Neuronal stem cell (in vitro differentiated cells): ENCODE measurements at regions not wholly inside any gene's neighbourhood (a gene's known extent, or its start where the extent isn't known, plus 50 kb on each side); places are given as distances from the start of the nearest gene placed in this dataset.

ENCODE experiments used
- DNase-seq: peaks from one replicate; pipeline ENCODE4 v3.0.0-alpha.2; 2013; ENCODE audit warnings: low spot score
- H2AFZ ChIP-seq: one replicate; pipeline ENCODE4 v1.6.1; 2013; ENCODE audit warnings: mild to moderate bottlenecking, low read length, inconsistent platforms
- H2AK5ac ChIP-seq: 2 replicates; pipeline ENCODE4 v1.6.1; 2013; ENCODE audit warnings: low read depth, mild to moderate bottlenecking, inconsistent platforms, low read length, moderate library complexity, mixed read lengths
- H2BK120ac ChIP-seq: 2 replicates; pipeline ENCODE4 v1.6.1; 2013; ENCODE audit warnings: low read depth, mild to moderate bottlenecking, inconsistent platforms, low read length, moderate library complexity, mixed read lengths
- H2BK12ac ChIP-seq: one replicate; pipeline ENCODE4 v1.6.1; 2013; ENCODE audit warnings: low read length, inconsistent platforms
- H2BK15ac ChIP-seq: 2 replicates; pipeline ENCODE4 v1.6.1; 2013; ENCODE audit warnings: mild to moderate bottlenecking, low read length, inconsistent platforms, mixed read lengths
- H2BK5ac ChIP-seq: one replicate; pipeline ENCODE4 v1.6.1; 2013; ENCODE audit warnings: inconsistent platforms, mild to moderate bottlenecking, low read length, moderate library complexity
- H3K14ac ChIP-seq: one replicate; pipeline ENCODE4 v1.6.1; 2013; ENCODE audit warnings: low read length, inconsistent platforms
- H3K18ac ChIP-seq: 2 replicates; pipeline ENCODE4 v1.6.1; 2013; ENCODE audit warnings: low read length, inconsistent platforms
- H3K23ac ChIP-seq: 2 replicates; pipeline ENCODE4 v1.6.1; 2013; ENCODE audit warnings: low read depth, mild to moderate bottlenecking, mixed read lengths, low read length, inconsistent platforms; ENCODE audit not compliant: poor library complexity
- H3K27ac ChIP-seq: replicated peaks from 3 replicates; pipeline ENCODE4 v1.5.1; 2013; ENCODE audit warnings: low read length, inconsistent platforms
- H3K27me3 ChIP-seq, 3 experiments: 2 replicates each; pipeline ENCODE4 v1.6.1; 2013; ENCODE audit warnings: low read length in 3 of 3, mild to moderate bottlenecking in 2 of 3, inconsistent platforms in 1 of 3, low read depth in 1 of 3, mixed read lengths in 1 of 3, moderate library complexity in 1 of 3; ENCODE audit not compliant: control insufficient read depth in 3 of 3, insufficient read depth in 3 of 3
- H3K36me3 ChIP-seq, 2 donors: replicated peaks in 1 of 2; 2 replicates each; pipeline ENCODE4 v1.6.1; 2013; ENCODE audit warnings: low read length in 2 of 2; ENCODE audit not compliant: control insufficient read depth in 2 of 2, insufficient read depth in 2 of 2
- H3K4ac ChIP-seq: 2 replicates; pipeline ENCODE4 v1.6.1; 2013; ENCODE audit warnings: inconsistent platforms, mild to moderate bottlenecking, low read length, moderate library complexity
- H3K4me1 ChIP-seq, 2 donors: 1 replicate in 1 of 2; 2 replicates in 1 of 2; pipeline ENCODE4 v1.6.1; 2013; ENCODE audit warnings: low read length in 2 of 2, low read depth in 1 of 2; ENCODE audit not compliant: control insufficient read depth in 2 of 2, insufficient read depth in 1 of 2
- H3K4me2 ChIP-seq: one replicate; pipeline ENCODE4 v1.6.1; 2013; ENCODE audit warnings: mild to moderate bottlenecking, low read length, inconsistent platforms; ENCODE audit not compliant: insufficient read depth, poor library complexity, severe bottlenecking
- H3K4me3 ChIP-seq, 2 donors: 2 replicates each; pipeline ENCODE4 v1.5.1; 2013; ENCODE audit warnings: low read length in 2 of 2, mild to moderate bottlenecking in 2 of 2, inconsistent platforms in 1 of 2, moderate library complexity in 1 of 2
- H3K79me1 ChIP-seq: one replicate; pipeline ENCODE4 v1.6.1; 2013; ENCODE audit warnings: low read depth, mild to moderate bottlenecking, inconsistent platforms, low read length, moderate library complexity
- H3K9ac ChIP-seq: one replicate; pipeline ENCODE4 v1.6.1; 2013; ENCODE audit warnings: mild to moderate bottlenecking, low read depth, low read length, inconsistent platforms; ENCODE audit not compliant: poor library complexity
- H3K9me3 ChIP-seq, 2 donors: replicated peaks in 1 of 2; 2 replicates each; pipeline versions ENCODE3 to v1.6.1; 2013; ENCODE audit warnings: low read length in 2 of 2, mild to moderate bottlenecking in 2 of 2, inconsistent platforms in 1 of 2, low read depth in 1 of 2, mixed read lengths in 1 of 2, moderate library complexity in 1 of 2; ENCODE audit not compliant: control insufficient read depth in 2 of 2, insufficient read depth in 1 of 2
- H4K8ac ChIP-seq: one replicate; pipeline ENCODE4 v1.6.1; 2013; ENCODE audit warnings: low read depth, mild to moderate bottlenecking, inconsistent platforms, low read length, moderate library complexity
- H4K91ac ChIP-seq: one replicate; pipeline ENCODE4 v1.6.1; 2013; ENCODE audit warnings: low read length, low read depth, mild to moderate bottlenecking, inconsistent platforms; ENCODE audit not compliant: poor library complexity
- WGBS, 2 donors: extraction: QIAGEN DNeasy Blood & Tissue Kit; methylation state at CpG; one replicate each; pipeline ENCODE4 v1.1.7; 2013; ENCODE audit warnings: missing lambda C conversion rate in 2 of 2, mixed read lengths in 1 of 2; ENCODE audit not compliant: insufficient read length in 2 of 2, insufficient replicate concordance in 1 of 2; ENCODE audit errors: extremely low coverage in 2 of 2; 5-methylcytosine and 5-hydroxymethylcytosine counted together

DNA sequence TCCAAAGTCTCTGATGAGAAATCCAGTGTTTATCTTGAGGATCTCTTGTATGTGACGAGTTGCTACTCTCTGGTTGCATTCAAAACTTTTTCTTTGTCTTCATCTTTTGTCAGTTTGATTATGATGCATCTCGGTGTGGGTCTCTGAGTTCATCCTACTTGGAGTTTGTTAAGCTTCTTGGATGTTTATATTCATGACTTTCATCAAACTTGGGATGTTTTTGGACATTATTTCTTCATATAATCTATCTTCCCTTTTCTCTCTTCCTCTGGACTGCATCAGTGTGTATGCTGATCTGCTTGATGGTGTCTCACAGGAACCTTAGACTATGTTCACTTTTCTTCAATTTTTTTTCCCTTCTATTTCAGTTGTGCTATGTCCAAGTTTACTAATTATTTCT, 320.4 kb downstream of the TLE3 start:
- Histone ChIP-seq H2AFZ (no peak overlapping the region), H3K27me3 (no peaks in the 10 kb centered on the region), H2BK120ac (no peak overlapping the region), H2BK15ac (no peak overlapping the region), H3K79me1 (no peaks in the 10 kb centered on the region), H3K4me2 (no peak overlapping the region), H4K8ac (no peak overlapping the region), H3K14ac (no peak overlapping the region), H3K23ac (no peak overlapping the region), H4K91ac (no peak overlapping the region), H3K27ac (no peak overlapping the region), H3K4me3 (no peak overlapping the region), H2BK5ac (no peak overlapping the region), H3K18ac (no peak overlapping the region), H3K4me1 (peaks cover 0 to 2% of the 10 kb centered on the region in 2 donors), H3K36me3 (no peaks in the 10 kb centered on the region), H3K9me3 (peaks cover 0 to 2% of the 10 kb centered on the region in 2 donors), H2BK12ac (no peak overlapping the region), H2AK5ac (no peak overlapping the region), H3K4ac (no peak overlapping the region), H3K9ac (no peak overlapping the region)
- no CpG with 5 or more reads among the region's 2 CpGs for WGBS, 2 donors
- DNase-seq = no peak

DNA sequence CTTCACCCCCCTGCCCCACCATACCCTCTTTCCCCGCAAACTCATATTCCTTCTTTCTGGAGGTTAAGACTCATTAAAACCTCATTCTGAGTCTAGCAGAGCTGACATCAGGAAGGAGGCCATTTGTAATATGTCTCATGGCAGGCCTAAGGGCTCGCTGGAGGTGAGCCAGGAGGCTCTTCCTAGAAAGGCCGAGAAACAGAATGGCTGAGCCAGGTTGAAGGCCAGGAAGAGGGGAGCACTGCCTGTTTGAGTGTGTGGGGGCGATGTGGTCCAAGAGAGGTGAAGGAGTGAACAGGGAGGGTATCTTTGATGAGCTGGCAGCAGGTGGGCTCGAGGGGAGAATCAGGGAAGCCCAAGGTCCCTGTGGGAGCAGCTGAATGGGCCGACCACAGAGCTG, 317.3 kb downstream of the TLE3 start:
- Histone ChIP-seq H3K27ac (no peak overlapping the region), H2BK5ac (no peak overlapping the region), H3K4ac (no peak overlapping the region), H3K23ac (no peak overlapping the region), H4K91ac (no peak overlapping the region), H2AFZ (no peak overlapping the region), H3K9ac (no peak overlapping the region), H2BK120ac (no peak overlapping the region), H2BK12ac (peak overlapping the region; percentile 47), H2BK15ac (no peak overlapping the region), H3K14ac (no peak overlapping the region), H3K18ac (no peak overlapping the region), H2AK5ac (no peak overlapping the region), H3K9me3 (peaks cover 0 to 2% of the 10 kb centered on the region in 2 donors), H3K27me3 (no peaks in the 10 kb centered on the region), H3K4me3 (peak overlapping the region in 1 of 2 donors; percentile 34), H3K4me2 (no peak overlapping the region), H4K8ac (no peak overlapping the region), H3K4me1 (peaks cover 0 to 2% of the 10 kb centered on the region in 2 donors), H3K36me3 (no peaks in the 10 kb centered on the region), H3K79me1 (no peaks in the 10 kb centered on the region)
- no peak for DNase-seq
- 100% methylated on average over 1 of the region's 6 CpGs; no CpG with 5 or more reads in 1 of the 2 donors for WGBS, 2 donors

DNA sequence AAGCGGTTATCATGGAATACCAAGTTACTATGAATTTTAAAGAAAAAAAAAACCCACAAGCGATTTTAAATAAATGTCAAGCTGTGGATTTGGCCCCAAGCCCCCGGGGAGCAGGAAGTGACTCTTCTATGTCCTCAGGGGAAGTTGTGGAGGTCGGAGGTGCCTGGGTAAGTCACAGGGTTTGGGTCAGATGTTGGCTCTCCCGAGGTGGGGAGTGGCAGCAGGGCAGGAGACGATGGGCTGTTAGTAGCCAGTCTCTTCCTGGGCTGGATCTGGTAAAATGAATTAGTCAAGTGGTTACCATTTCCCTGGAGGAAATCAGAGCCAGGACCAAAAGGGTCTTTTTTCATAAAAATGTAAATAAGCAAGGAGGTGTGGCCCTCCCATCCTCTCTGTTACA, 316.7 kb downstream of the TLE3 start:
- H2AK5ac ChIP-seq = no peak overlapping the region
- H2AFZ ChIP-seq = no peak overlapping the region
- H3K27me3 ChIP-seq = no peaks in the 10 kb centered on the region
- no CpG with 5 or more reads among the region's 6 CpGs for WGBS, 2 donors
- no peak overlapping the region for H2BK5ac ChIP-seq
- H2BK15ac ChIP-seq = no peak overlapping the region
- H2BK120ac ChIP-seq = peak overlapping the region; percentile 11
- no peak overlapping the region for H3K27ac ChIP-seq
- H3K4me1 ChIP-seq = peaks cover 0 to 2% of the 10 kb centered on the region in 2 donors
- no peak overlapping the region for H3K4ac ChIP-seq
- no peak overlapping the region for H3K9ac ChIP-seq
- H4K91ac ChIP-seq = no peak overlapping the region
- no peak overlapping the region for H3K4me2 ChIP-seq
- peaks cover 0 to 2% of the 10 kb centered on the region in 2 donors for H3K9me3 ChIP-seq
- H2BK12ac ChIP-seq = no peak overlapping the region
- H3K36me3 ChIP-seq = no peaks in the 10 kb centered on the region
- H3K18ac ChIP-seq = no peak overlapping the region
- no peak overlapping the region for H3K4me3 ChIP-seq
- no peak overlapping the region for H3K23ac ChIP-seq
- H3K79me1 ChIP-seq = no peaks in the 10 kb centered on the region
- no peak for DNase-seq
- no peak overlapping the region for H3K14ac ChIP-seq
- H4K8ac ChIP-seq = no peak overlapping the region

DNA sequence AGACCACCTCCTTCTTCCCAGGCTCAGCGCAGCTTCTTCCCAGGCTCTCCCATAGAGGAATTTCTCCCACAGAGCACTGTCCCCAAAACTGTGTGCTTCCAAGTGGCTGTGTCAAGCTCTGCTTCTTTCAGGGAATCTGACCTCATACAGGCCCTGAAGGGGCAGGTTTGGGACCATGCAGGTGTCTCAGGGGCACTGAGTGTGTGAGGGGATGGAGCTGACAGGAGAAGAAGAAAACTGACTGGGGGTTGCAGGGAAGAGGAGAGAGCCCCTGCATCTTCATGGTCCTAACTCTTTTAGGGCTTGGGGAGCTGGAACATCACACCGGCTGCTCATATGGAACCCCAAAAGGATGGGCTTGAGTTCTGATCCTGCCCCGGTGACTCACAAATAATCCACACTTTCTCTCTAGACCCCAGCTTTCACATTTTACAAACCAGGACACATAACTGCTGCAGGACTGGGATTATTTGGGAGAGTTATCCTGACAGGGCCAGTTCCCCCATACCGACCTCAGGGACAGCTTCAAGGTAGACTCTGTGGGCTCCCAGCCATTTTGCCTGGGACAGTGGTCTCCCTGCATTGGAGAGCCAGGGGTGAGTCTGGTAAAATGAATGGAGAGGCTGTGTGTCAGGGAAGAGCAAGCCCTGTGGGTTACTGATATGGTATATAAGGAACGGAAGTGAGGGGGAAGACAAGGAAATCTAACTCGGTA, 316.1 kb downstream of the TLE3 start:
- H4K8ac ChIP-seq = no peak overlapping the region
- no peak overlapping the region for H3K9ac ChIP-seq
- no peak overlapping the region for H3K18ac ChIP-seq
- H3K4me2 ChIP-seq = no peak overlapping the region
- no peak overlapping the region for H4K91ac ChIP-seq
- H2AFZ ChIP-seq = no peak overlapping the region
- H2AK5ac ChIP-seq = no peak overlapping the region
- no peak overlapping the region for H2BK15ac ChIP-seq
- no peak overlapping the region for H2BK5ac ChIP-seq
- H2BK12ac ChIP-seq = no peak overlapping the region
- H3K4ac ChIP-seq = no peak overlapping the region
- H3K4me1 ChIP-seq = peaks cover 0 to 2% of the 10 kb centered on the region in 2 donors
- peaks cover 0 to 2% of the 10 kb centered on the region in 2 donors for H3K9me3 ChIP-seq
- H3K4me3 ChIP-seq = no peak overlapping the region
- no peak for DNase-seq
- H2BK120ac ChIP-seq = peak overlapping the region; percentile 11
- no peaks in the 10 kb centered on the region for H3K36me3 ChIP-seq
- no peak overlapping the region for H3K27ac ChIP-seq
- no peaks in the 10 kb centered on the region for H3K79me1 ChIP-seq
- no CpG with 5 or more reads among the region's 6 CpGs for WGBS, 2 donors
- no peak overlapping the region for H3K14ac ChIP-seq
- no peak overlapping the region for H3K23ac ChIP-seq
- H3K27me3 ChIP-seq = no peaks in the 10 kb centered on the region
